GM19395 (cell line): ENCODE measurements at regions not wholly inside any gene's neighbourhood (a gene's known extent, or its start where the extent isn't known, plus 50 kb on each side); places are given as distances from the start of the nearest gene placed in this dataset.

Experiments
- ATAC-seq: cut with Tn5 transposase; IDR thresholded peaks from one replicate; pipeline ENCODE4 v1.9.1; 2021; ENCODE audit warnings: mild to moderate bottlenecking, moderate library complexity; ENCODE audit not compliant: unreplicated experiment

GRCh38 chr10:106213493-106213892 is 951.0 kb downstream of the SORCS1 start:
- ATAC-seq = no peak

- ATAC-seq = no peak
Observed at GRCh38 chr10:106198275-106198674, 966.2 kb downstream of the SORCS1 start.

GRCh38 chr10:106189292-106189691 is 975.2 kb downstream of the SORCS1 start:
- no peak for ATAC-seq

GRCh38 chr10:106185951-106186350 is 978.6 kb downstream of the SORCS1 start:
- ATAC-seq = no peak

- ATAC-seq = no peak
Observed at GRCh38 chr10:106183041-106183440, 981.5 kb downstream of the SORCS1 start.

GRCh38 chr10:106182542-106182941 is 982.0 kb downstream of the SORCS1 start:
- ATAC-seq = no peak

GRCh38 chr10:106181501-106181900 is 983.0 kb downstream of the SORCS1 start:
- ATAC-seq = no peak

- ATAC-seq = no peak
Observed at GRCh38 chr10:106179430-106179829, 985.1 kb downstream of the SORCS1 start.

GRCh38 chr10:106175760-106176377 is 988.6 kb downstream of the SORCS1 start:
- no peak for ATAC-seq

GRCh38 chr10:106173838-106174237 is 990.7 kb downstream of the SORCS1 start:
- no peak for ATAC-seq

- ATAC-seq = no peak
Observed at GRCh38 chr10:106169241-106169640, 995.3 kb downstream of the SORCS1 start.

GRCh38 chr10:106167946-106168345 is 996.6 kb downstream of the SORCS1 start:
- ATAC-seq = no peak

GRCh38 chr10:106158241-106158640 is 1006.3 kb downstream of the SORCS1 start:
- ATAC-seq = no peak

GRCh38 chr10:106147021-106147420 is 1017.5 kb downstream of the SORCS1 start:
- no peak for ATAC-seq

- ATAC-seq = no peak
Observed at GRCh38 chr10:106139915-106140314, 1024.6 kb downstream of the SORCS1 start.

GRCh38 chr10:106136175-106136574 is 1028.3 kb downstream of the SORCS1 start:
- ATAC-seq = no peak

- ATAC-seq = no peak
Observed at GRCh38 chr10:106134326-106135000, 1030.0 kb downstream of the SORCS1 start.

- ATAC-seq = no peak
Observed at GRCh38 chr10:106133451-106133850, 1031.1 kb downstream of the SORCS1 start.

- no peak for ATAC-seq
Observed at GRCh38 chr10:106132956-106133355, 1031.5 kb downstream of the SORCS1 start.

- no peak for ATAC-seq
Observed at GRCh38 chr10:106114656-106115186, 1049.8 kb downstream of the SORCS1 start.

GRCh38 chr10:106111246-106111645 is 1053.3 kb downstream of the SORCS1 start:
- ATAC-seq = no peak

- no peak for ATAC-seq
Observed at GRCh38 chr10:106107706-106108105, 1056.8 kb downstream of the SORCS1 start.
